ENCODE measurements at regions not wholly inside any gene's neighbourhood (a gene's known extent, or its start where the extent isn't known, plus 50 kb on each side); places are given as distances from the start of the nearest gene placed in this dataset.

GRCh38 chr2:129056959-129057317 is 738.3 kb upstream of the HS6ST1 start:
- H3K4me3 ChIP-seq (ENCODE audit: low read depth, low read length), result no peak overlapping the region
- DNase-seq (ENCODE audit: low read depth), result no peak
- TF ChIP-seq CTCF (IDR thresholded peaks at IDR 0.05; ENCODE audit: insufficient read depth, low read depth, low read length), result no peak

GRCh38 chr2:129058981-129059380 is 740.3 kb upstream of the HS6ST1 start:
- DNase-seq (ENCODE audit: low read depth), result no peak
- no peak for TF ChIP-seq CTCF (IDR thresholded peaks at IDR 0.05; ENCODE audit: insufficient read depth, low read depth, low read length)
- H3K4me3 ChIP-seq (ENCODE audit: low read depth, low read length), result no peak overlapping the region

DNA sequence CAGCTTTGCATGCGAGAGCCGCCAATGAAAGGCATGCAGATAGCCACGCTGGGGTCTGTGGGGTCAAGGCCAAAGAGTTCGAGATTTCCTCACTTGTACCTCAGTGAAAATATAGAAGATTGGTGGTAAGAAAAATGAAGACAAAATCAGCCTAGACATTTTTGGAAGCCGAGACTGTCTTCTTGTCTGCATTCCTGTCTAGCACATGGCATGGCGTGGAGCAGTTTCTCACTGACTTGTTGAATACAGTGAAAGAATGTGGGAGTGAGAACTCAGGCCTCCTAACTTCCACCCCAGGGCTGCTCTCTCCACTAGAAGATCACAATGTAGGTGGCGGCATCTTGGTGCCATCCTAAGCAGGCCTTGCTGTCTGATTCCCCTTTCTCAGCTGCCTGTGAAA is 740.8 kb upstream of the HS6ST1 start:
- TF ChIP-seq CTCF (IDR thresholded peaks at IDR 0.05; ENCODE audit: insufficient read depth, low read depth, low read length), result no peak
- no peak overlapping the region for H3K4me3 ChIP-seq (ENCODE audit: low read depth, low read length)
- no peak for DNase-seq (ENCODE audit: low read depth)

- TF ChIP-seq CTCF (IDR thresholded peaks at IDR 0.05; ENCODE audit: insufficient read depth, low read depth, low read length), result no peak
- DNase-seq (ENCODE audit: low read depth), result peak; percentile 4
- no peak overlapping the region for H3K4me3 ChIP-seq (ENCODE audit: low read depth, low read length)
Measured at GRCh38 chr2:129061069-129061768, 742.6 kb upstream of the HS6ST1 start.

DNA sequence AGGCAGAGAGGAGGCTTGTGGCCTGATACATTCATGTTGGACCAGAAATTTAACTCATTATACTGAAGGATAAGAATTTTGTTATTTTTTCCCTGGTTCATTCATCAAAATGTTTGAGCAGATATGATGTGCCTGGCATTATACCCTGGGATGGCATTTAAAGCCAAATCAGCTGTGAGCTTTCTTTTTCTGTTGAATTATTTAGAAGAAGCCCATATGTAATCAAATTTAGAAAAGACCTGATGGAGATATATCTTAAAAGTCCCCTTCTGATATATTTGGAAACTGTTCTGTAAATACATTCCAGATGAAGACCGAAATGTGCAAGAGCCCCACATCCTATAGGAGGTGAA is 743.1 kb upstream of the HS6ST1 start:
- TF ChIP-seq CTCF (IDR thresholded peaks at IDR 0.05; ENCODE audit: insufficient read depth, low read depth, low read length), result no peak
- DNase-seq (ENCODE audit: low read depth), result no peak
- no peak overlapping the region for H3K4me3 ChIP-seq (ENCODE audit: low read depth, low read length)

- H3K4me3 ChIP-seq (ENCODE audit: low read depth, low read length), result no peak overlapping the region
- TF ChIP-seq CTCF (IDR thresholded peaks at IDR 0.05; ENCODE audit: insufficient read depth, low read depth, low read length), result no peak
- DNase-seq (ENCODE audit: low read depth), result no peak
Measured at GRCh38 chr2:129062146-129062912, 743.7 kb upstream of the HS6ST1 start.

Data from fibroblast of villous mesenchyme (primary cell).